ENCODE measurements at regions not wholly inside any gene's neighbourhood (a gene's known extent, or its start where the extent isn't known, plus 50 kb on each side); places are given as distances from the start of the nearest gene placed in this dataset.

DNA sequence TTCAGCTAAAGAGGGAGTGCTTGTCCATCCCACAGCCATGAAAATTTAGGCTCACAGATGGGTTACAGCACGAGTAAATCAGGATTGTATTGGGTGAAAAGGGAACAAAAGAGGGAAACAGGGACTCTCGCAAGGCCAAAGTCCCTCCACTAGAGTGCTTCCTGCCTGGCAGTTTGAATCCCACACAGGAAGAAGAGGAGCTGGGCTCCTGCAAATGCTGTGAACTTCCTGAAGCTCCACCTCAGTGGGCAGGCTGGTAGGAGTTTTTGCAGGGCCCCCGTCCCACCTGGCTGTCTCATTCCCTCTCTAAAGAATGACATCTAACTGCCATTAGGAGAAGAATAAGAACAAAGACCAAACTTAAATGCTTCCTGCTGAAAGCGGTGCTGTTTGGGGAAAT lies 712.0 kb upstream of the PRMT6 start:
- TF ChIP-seq EP300 (IDR thresholded peaks at IDR 0.05) (no peak), CTCF (IDR thresholded peaks at IDR 0.05) (no peak), POLR2A (IDR thresholded peaks at IDR 0.05) (no peak)
- H3K27ac ChIP-seq, result no peak overlapping the region
- no peaks in the 10 kb centered on the region for H3K27me3 ChIP-seq
- no peaks in the 10 kb centered on the region for H3K9me3 ChIP-seq
- H3K36me3 ChIP-seq, result no peaks in the 10 kb centered on the region
- intact Hi-C loops (cut with DNase I), result no loop called here
- no peak overlapping the region for H3K4me3 ChIP-seq
- DNase-seq, result no peak
- no peaks in the 10 kb centered on the region for H3K4me1 ChIP-seq (ENCODE audit: insufficient read depth)
- WGBS, 3 donors, result 57 to 80% (median 64%) methylated on average over 4 of the region's 4 CpGs

DNA sequence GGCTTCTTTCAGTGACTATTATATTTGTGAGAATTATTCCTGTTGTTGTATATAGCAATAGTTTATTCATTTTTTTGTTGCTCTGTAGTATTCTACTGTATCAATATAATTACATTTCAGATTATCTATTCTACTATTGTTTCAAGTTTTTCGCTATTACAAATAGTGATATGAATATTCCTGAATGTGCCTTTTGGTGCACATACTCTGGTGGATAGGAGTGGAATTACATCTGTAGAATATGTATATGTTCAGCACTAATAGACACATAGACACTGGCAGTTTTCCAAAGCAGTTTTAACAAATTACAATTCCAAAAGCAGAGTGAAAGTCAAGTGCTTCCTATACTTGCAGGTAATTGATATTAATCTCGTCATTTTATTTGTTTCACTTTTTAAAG lies 696.2 kb upstream of the PRMT6 start:
- no peaks in the 10 kb centered on the region for H3K4me1 ChIP-seq (ENCODE audit: insufficient read depth)
- no peak overlapping the region for H3K4me3 ChIP-seq
- DNase-seq, result no peak
- H3K9me3 ChIP-seq, result no peaks in the 10 kb centered on the region
- no peak for TF ChIP-seq POLR2A (IDR thresholded peaks at IDR 0.05)
- TF ChIP-seq EP300 (IDR thresholded peaks at IDR 0.05), result no peak
- TF ChIP-seq CTCF (IDR thresholded peaks at IDR 0.05), result no peak
- 86 to 91% (median 88%) methylated on average over 2 of the region's 2 CpGs for WGBS, 3 donors
- no peak overlapping the region for H3K27ac ChIP-seq
- no peaks in the 10 kb centered on the region for H3K36me3 ChIP-seq
- intact Hi-C loops (cut with DNase I), result no loop called here
- no peaks in the 10 kb centered on the region for H3K27me3 ChIP-seq

- no peaks in the 10 kb centered on the region for H3K27me3 ChIP-seq
- H3K36me3 ChIP-seq, result no peaks in the 10 kb centered on the region
- TF ChIP-seq POLR2A (IDR thresholded peaks at IDR 0.05) (no peak), CTCF (IDR thresholded peaks at IDR 0.05) (no peak), EP300 (IDR thresholded peaks at IDR 0.05) (no peak)
- intact Hi-C loops (cut with DNase I), result no loop called here
- no peaks in the 10 kb centered on the region for H3K9me3 ChIP-seq
- DNase-seq, result no peak
- no peak overlapping the region for H3K4me3 ChIP-seq
- no peak overlapping the region for H3K27ac ChIP-seq
- WGBS, 3 donors, result 59 to 68% (median 64%) methylated on average over 4 of the region's 4 CpGs
- H3K4me1 ChIP-seq (ENCODE audit: insufficient read depth), result no peaks in the 10 kb centered on the region
These were observed 689.7 kb upstream of the PRMT6 start for GRCh38 chr1:106366627-106367319.

DNA sequence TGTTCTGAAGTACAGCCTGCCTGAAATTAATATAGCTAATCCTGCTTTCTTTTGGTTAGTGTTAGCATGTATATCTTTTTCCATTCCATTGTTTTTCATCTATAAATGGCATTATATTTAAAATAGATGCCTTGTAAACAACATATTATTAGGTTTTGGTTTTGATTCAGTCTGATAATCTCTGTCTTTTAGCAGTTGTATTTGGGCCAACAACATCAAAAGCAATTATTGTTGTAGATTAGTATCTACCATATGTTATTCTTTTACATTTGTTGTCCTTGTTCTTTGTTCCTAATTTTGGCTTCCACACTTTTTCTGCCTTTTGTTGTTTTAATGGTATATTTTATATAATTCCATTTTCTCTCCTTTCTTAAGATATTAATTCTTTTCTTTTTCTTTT lies 678.2 kb upstream of the PRMT6 start:
- H3K4me3 ChIP-seq, result no peak overlapping the region
- H3K27me3 ChIP-seq, result no peaks in the 10 kb centered on the region
- no peaks in the 10 kb centered on the region for H3K36me3 ChIP-seq
- no peaks in the 10 kb centered on the region for H3K4me1 ChIP-seq (ENCODE audit: insufficient read depth)
- intact Hi-C loops (cut with DNase I), result no loop called here
- DNase-seq, result no peak
- no peaks in the 10 kb centered on the region for H3K9me3 ChIP-seq
- no peak for TF ChIP-seq POLR2A (IDR thresholded peaks at IDR 0.05)
- no peak for TF ChIP-seq CTCF (IDR thresholded peaks at IDR 0.05)
- no peak for TF ChIP-seq EP300 (IDR thresholded peaks at IDR 0.05)
- H3K27ac ChIP-seq, result no peak overlapping the region
